Neuron (in vitro differentiated cells): ENCODE measurements at regions not wholly inside any gene's neighbourhood (a gene's known extent, or its start where the extent isn't known, plus 50 kb on each side); places are given as distances from the start of the nearest gene placed in this dataset.
"Not testable (repeated sequence)": the region's sequence is repeated elsewhere in the genome, so short reads cannot be mapped to it uniquely, and the experiment has no call there.

Experiments
- H2AFZ ChIP-seq: one replicate; pipeline ENCODE4 v1.6.1; 2013; ENCODE audit warnings: low read depth, mild to moderate bottlenecking, inconsistent platforms, low read length, moderate library complexity
- H3K27me3 ChIP-seq: one replicate; pipeline ENCODE4 v1.6.1; 2013; ENCODE audit warnings: low read length; ENCODE audit not compliant: insufficient read depth
- H3K36me3 ChIP-seq: one replicate; pipeline ENCODE4 v1.6.1; 2013; ENCODE audit warnings: low read length; ENCODE audit not compliant: insufficient read depth
- H3K4me1 ChIP-seq: one replicate; pipeline ENCODE4 v1.6.1; 2013; ENCODE audit warnings: low read length; ENCODE audit not compliant: insufficient read depth
- H3K4me3 ChIP-seq: 2 replicates; pipeline ENCODE4 v1.5.1; 2013; ENCODE audit warnings: mild to moderate bottlenecking, low read length, moderate library complexity
- H3K9me3 ChIP-seq: one replicate; pipeline ENCODE4 v1.6.1; 2013; ENCODE audit warnings: low read length

GRCh38 chr5:145636371-145636770, 198.8 kb downstream of the PRELID2 start:
- no peak overlapping the region for H3K4me3 ChIP-seq
- no peaks in the 10 kb centered on the region for H3K9me3 ChIP-seq
- H3K4me1 ChIP-seq = no peaks in the 10 kb centered on the region
- no peak overlapping the region for H2AFZ ChIP-seq
- H3K27me3 ChIP-seq = no peaks in the 10 kb centered on the region
- no peaks in the 10 kb centered on the region for H3K36me3 ChIP-seq

- Histone ChIP-seq H3K4me3 (no peak overlapping the region), H3K36me3 (no peaks in the 10 kb centered on the region), H3K9me3 (no peaks in the 10 kb centered on the region), H3K4me1 (no peaks in the 10 kb centered on the region), H3K27me3 (no peaks in the 10 kb centered on the region), H2AFZ (no peak overlapping the region)
Observed at GRCh38 chr5:145633474-145633873, 201.7 kb downstream of the PRELID2 start.

DNA sequence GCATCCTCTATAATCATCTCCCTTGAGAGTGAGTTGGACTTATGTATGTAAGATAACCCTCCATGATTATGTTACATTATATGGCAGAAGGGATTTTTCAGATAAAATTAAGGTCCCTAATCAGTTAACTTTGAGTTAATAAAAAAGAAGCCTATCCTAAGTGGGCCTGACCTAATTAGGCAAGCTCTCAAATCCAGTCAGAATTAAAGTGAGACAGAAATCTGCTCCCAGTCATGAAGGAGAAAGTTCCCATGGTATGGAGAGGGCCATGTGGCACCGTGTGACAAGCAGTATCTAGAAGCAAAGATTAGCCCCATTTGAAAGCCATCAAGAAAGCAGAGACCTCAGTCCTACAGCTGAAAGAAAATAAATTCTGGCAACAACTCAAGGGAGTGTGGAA, 202.4 kb downstream of the PRELID2 start:
- no peaks in the 10 kb centered on the region for H3K27me3 ChIP-seq
- H2AFZ ChIP-seq = no peak overlapping the region
- H3K36me3 ChIP-seq = no peaks in the 10 kb centered on the region
- no peaks in the 10 kb centered on the region for H3K4me1 ChIP-seq
- no peaks in the 10 kb centered on the region for H3K9me3 ChIP-seq
- no peak overlapping the region for H3K4me3 ChIP-seq

DNA sequence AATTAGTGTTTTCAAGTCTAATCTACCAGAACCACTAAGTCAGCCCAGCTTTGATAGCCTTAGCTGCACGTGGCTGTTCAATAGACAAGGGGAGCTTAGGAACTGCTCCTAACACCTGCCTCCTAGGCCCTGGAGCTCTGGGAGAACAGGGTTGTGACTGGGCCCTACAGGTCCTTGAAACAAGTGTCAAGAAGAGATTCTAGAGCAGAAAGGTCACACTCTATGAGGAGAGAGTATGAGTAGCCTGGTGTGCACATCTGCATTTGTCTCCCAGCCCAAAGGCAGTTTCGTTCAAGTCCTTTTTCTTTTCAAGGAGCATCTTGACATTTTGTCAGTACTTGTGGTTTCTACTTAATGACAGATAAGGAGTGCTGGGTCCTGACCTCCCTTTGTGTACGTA, 206.1 kb downstream of the PRELID2 start:
- Histone ChIP-seq H3K27me3 (no peaks in the 10 kb centered on the region), H3K4me1 (no peaks in the 10 kb centered on the region), H3K4me3 (no peak overlapping the region), H2AFZ (no peak overlapping the region), H3K9me3 (no peaks in the 10 kb centered on the region), H3K36me3 (no peaks in the 10 kb centered on the region)

- no peaks in the 10 kb centered on the region for H3K27me3 ChIP-seq
- no peak overlapping the region for H3K4me3 ChIP-seq
Observed at GRCh38 chr5:145628525-145628924, 206.6 kb downstream of the PRELID2 start.

DNA sequence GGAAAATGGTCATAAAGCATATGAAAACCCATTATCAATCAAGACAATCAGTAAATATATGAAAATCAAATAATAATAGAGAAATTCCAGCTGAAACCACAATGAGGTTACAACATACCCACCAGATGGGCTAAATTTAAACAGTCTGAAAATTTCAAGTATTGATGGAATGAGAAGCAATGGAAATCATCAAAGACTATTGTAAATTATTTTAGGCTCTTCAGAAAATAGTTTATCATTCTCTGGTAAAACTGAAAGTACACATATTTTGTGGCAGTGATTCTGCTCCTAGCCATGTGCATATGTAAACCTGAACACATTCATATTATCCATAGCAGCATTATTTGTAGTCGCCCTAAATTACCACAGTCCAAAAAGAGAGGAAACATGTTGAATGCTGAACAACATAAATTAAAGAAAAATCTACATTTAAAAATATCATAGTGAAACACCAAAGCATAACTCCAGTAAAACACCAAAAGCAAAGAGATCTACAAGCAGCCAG, 215.3 kb downstream of the PRELID2 start:
- no peak overlapping the region for H3K4me3 ChIP-seq
- H3K27me3 ChIP-seq = no peaks in the 10 kb centered on the region
- no peak overlapping the region for H2AFZ ChIP-seq
- H3K4me1 ChIP-seq = no peaks in the 10 kb centered on the region
- H3K9me3 ChIP-seq = peaks cover 2% of the 10 kb centered on the region
- no peaks in the 10 kb centered on the region for H3K36me3 ChIP-seq

More at GRCh38 chr5:145628525-145628924, 206.6 kb downstream of the PRELID2 start:
- no peak overlapping the region for H2AFZ ChIP-seq
- H3K9me3 ChIP-seq = peaks cover 2% of the 10 kb centered on the region
- no peaks in the 10 kb centered on the region for H3K36me3 ChIP-seq
- no peaks in the 10 kb centered on the region for H3K4me1 ChIP-seq

- not testable (repeated sequence) for H2AFZ ChIP-seq, H3K36me3 ChIP-seq, H3K4me3 ChIP-seq, H3K27me3 ChIP-seq, H3K9me3 ChIP-seq, H3K4me1 ChIP-seq
Observed at GRCh38 chr5:145616739-145617138, 218.4 kb downstream of the PRELID2 start.

- H3K4me1 ChIP-seq = no peaks in the 10 kb centered on the region
- H3K27me3 ChIP-seq = no peaks in the 10 kb centered on the region
- no peak overlapping the region for H2AFZ ChIP-seq
Observed at GRCh38 chr5:145598983-145599382, 236.2 kb downstream of the PRELID2 start.

GRCh38 chr5:145598184-145598583, 237.0 kb downstream of the PRELID2 start:
- Histone ChIP-seq H3K9me3 (no peaks in the 10 kb centered on the region), H3K4me3 (no peak overlapping the region), H3K36me3 (no peaks in the 10 kb centered on the region), H3K27me3 (no peaks in the 10 kb centered on the region), H3K4me1 (no peaks in the 10 kb centered on the region), H2AFZ (no peak overlapping the region)

More at GRCh38 chr5:145598983-145599382, 236.2 kb downstream of the PRELID2 start:
- no peaks in the 10 kb centered on the region for H3K36me3 ChIP-seq
- H3K4me3 ChIP-seq = no peak overlapping the region
- no peaks in the 10 kb centered on the region for H3K9me3 ChIP-seq

DNA sequence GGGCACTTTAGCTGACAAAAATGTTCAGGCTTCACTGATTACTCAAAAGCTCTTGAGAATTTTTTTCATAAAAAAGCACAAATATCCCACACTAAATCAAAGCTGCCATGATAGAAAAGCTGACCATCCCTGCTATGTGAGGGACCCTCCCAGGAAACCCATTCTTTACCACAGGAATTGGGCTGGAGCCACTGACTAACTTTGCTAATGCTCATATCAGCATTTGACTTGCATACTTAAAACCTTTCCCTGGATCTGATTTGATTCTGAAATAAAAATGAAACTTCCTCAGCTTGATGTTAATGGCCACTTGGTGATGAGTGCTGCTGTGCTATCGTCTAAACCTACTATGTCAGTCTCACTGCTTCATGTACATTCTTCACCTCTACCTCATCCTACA, 243.6 kb downstream of the PRELID2 start:
- Histone ChIP-seq H3K4me3 (no peak overlapping the region), H3K27me3 (no peaks in the 10 kb centered on the region), H3K36me3 (no peaks in the 10 kb centered on the region), H3K4me1 (no peaks in the 10 kb centered on the region), H2AFZ (no peak overlapping the region), H3K9me3 (no peaks in the 10 kb centered on the region)

- Histone ChIP-seq H2AFZ (no peak overlapping the region), H3K4me3 (no peak overlapping the region)
Observed at GRCh38 chr5:145589063-145589462, 246.1 kb downstream of the PRELID2 start.

DNA sequence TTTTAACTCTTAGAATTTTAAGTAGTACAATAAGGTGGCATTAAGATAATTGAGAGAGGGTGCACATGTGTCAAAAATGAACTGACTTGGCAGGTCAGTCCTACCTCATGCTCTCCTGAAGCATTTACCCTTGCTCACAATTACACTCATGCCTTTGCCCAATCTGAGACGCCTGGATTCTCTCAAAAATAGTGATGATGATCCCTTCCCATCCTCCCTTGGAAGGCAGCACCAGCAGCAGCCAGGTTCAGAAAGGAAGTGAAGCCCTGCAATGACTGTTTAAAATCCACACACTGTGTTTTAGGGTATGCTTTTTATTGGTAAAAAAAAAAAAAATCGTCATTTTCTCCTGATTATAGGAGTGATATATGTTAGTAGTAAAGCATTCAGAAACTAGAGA, 246.6 kb downstream of the PRELID2 start:
- H3K4me1 ChIP-seq = no peaks in the 10 kb centered on the region
- H2AFZ ChIP-seq = no peak overlapping the region

More at GRCh38 chr5:145589063-145589462, 246.1 kb downstream of the PRELID2 start:
- Histone ChIP-seq H3K27me3 (no peaks in the 10 kb centered on the region), H3K9me3 (no peaks in the 10 kb centered on the region), H3K4me1 (no peaks in the 10 kb centered on the region), H3K36me3 (no peaks in the 10 kb centered on the region)

GRCh38 chr5:145588113-145588512, 247.0 kb downstream of the PRELID2 start:
- no peaks in the 10 kb centered on the region for H3K4me1 ChIP-seq
- H3K4me3 ChIP-seq = no peak overlapping the region
- no peaks in the 10 kb centered on the region for H3K36me3 ChIP-seq
- no peaks in the 10 kb centered on the region for H3K27me3 ChIP-seq
- H2AFZ ChIP-seq = no peak overlapping the region
- no peaks in the 10 kb centered on the region for H3K9me3 ChIP-seq

More for the DNA sequence above, 246.6 kb downstream of the PRELID2 start:
- Histone ChIP-seq H3K27me3 (no peaks in the 10 kb centered on the region), H3K4me3 (no peak overlapping the region), H3K36me3 (no peaks in the 10 kb centered on the region), H3K9me3 (no peaks in the 10 kb centered on the region)

GRCh38 chr5:145587710-145588109, 247.4 kb downstream of the PRELID2 start:
- Histone ChIP-seq H2AFZ (no peak overlapping the region), H3K4me1 (no peaks in the 10 kb centered on the region), H3K27me3 (no peaks in the 10 kb centered on the region), H3K9me3 (no peaks in the 10 kb centered on the region), H3K36me3 (no peaks in the 10 kb centered on the region), H3K4me3 (no peak overlapping the region)
